ENCODE measurements at regions not wholly inside any gene's neighbourhood (a gene's known extent, or its start where the extent isn't known, plus 50 kb on each side); places are given as distances from the start of the nearest gene placed in this dataset.

- TF ChIP-seq, protein P1, sequence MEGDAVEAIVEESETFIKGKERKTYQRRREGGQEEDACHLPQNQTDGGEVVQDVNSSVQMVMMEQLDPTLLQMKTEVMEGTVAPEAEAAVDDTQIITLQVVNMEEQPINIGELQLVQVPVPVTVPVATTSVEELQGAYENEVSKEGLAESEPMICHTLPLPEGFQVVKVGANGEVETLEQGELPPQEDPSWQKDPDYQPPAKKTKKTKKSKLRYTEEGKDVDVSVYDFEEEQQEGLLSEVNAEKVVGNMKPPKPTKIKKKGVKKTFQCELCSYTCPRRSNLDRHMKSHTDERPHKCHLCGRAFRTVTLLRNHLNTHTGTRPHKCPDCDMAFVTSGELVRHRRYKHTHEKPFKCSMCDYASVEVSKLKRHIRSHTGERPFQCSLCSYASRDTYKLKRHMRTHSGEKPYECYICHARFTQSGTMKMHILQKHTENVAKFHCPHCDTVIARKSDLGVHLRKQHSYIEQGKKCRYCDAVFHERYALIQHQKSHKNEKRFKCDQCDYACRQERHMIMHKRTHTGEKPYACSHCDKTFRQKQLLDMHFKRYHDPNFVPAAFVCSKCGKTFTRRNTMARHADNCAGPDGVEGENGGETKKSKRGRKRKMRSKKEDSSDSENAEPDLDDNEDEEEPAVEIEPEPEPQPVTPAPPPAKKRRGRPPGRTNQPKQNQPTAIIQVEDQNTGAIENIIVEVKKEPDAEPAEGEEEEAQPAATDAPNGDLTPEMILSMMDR (IDR thresholded peaks at IDR 0.05), result no peak
- no peak for TF ChIP-seq ZFX (IDR thresholded peaks at IDR 0.05; ENCODE audit: borderline replicate concordance)
These were observed 99.8 kb upstream of the PRMT6 start for GRCh38 chr1:106956721-106957120.
